GM10248 (cell line): ENCODE measurements at regions not wholly inside any gene's neighbourhood (a gene's known extent, or its start where the extent isn't known, plus 50 kb on each side); places are given as distances from the start of the nearest gene placed in this dataset.

Experiments
- CTCF ChIA-PET: fragments of 300-600 bp; sonication (Branson Sonifier 250); formaldehyde crosslinking; extraction: SDS; loops from one replicate; lab custom pipeline; 2021; ENCODE audit warnings: antibody characterized with exemption; lab: Yijun Ruan, JAX
- POLR2A ChIA-PET: fragments of 350-650 bp; sonication (Branson Sonifier 250); formaldehyde crosslinking; extraction: SDS; loops from one replicate; lab custom pipeline; 2020; ENCODE audit warnings: antibody characterized with exemption; lab: Yijun Ruan, JAX
- DNase-seq: peaks from one replicate; pipeline ENCODE4 v3.0.0; 2012; ENCODE audit errors: extremely low spot score
- CTCF ChIP-seq: IDR thresholded peaks from 2 replicates; pipeline ENCODE4 v1.5.1; 2012; ENCODE audit warnings: mild to moderate bottlenecking, low read depth; ENCODE audit errors: extremely low read depth, missing control alignments, control extremely low read depth

GRCh38 chr20:5377484-5377883 is 60.7 kb upstream of the PROKR2 start:
- TF ChIP-seq CTCF, result no peak
- no peak for DNase-seq
- ChIA-PET POLR2A (no interaction called here), CTCF (no interaction called here)

DNA sequence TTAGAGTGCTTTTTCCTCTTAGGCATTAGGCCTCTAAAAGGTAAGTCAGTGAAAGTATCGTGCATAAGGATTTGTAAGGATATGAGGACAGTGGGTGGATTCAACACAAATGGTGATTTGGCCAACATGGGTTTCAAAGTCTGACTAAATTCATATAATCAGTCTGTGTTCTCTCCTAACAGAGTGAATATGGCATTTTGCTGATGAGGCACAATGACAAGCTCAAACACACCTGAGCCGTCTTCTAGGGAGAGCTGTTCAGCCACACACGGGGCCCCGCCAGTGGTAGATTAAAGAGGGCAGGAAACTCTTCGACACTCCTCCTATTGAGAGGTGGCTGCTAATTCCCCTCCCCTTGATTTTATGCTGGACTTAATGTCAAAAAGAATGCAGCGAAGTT is 59.5 kb upstream of the PROKR2 start:
- CTCF ChIA-PET, result no interaction called here
- no peak for DNase-seq
- TF ChIP-seq CTCF, result no peak
- POLR2A ChIA-PET, result interaction anchor here (0.6 kb wide), 1 partner anchor 1248 kb away, joined by 3 read pairs; no protein-coding TSS in a partner anchor

DNA sequence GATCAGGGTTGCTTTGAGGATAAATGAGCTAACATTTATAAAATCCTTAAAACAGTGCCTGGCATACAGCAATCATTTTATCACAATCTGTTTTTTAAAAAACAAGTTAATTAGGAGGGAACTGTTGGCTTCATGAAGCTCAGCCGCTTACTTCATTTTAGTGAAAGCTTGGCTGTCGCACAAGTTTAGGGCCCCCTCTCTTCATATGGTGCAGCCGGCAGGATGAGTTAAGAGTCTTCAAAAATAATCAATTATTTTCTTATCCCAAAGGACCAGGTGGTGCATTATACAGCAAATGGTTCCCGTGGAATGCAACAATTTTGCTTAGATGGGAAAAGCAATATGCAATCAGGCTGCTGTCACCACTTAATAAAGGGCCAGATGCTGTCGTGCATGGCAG is 57.4 kb upstream of the PROKR2 start:
- no peak for TF ChIP-seq CTCF
- ChIA-PET POLR2A (no interaction called here), CTCF (no interaction called here)
- DNase-seq, result no peak

DNA sequence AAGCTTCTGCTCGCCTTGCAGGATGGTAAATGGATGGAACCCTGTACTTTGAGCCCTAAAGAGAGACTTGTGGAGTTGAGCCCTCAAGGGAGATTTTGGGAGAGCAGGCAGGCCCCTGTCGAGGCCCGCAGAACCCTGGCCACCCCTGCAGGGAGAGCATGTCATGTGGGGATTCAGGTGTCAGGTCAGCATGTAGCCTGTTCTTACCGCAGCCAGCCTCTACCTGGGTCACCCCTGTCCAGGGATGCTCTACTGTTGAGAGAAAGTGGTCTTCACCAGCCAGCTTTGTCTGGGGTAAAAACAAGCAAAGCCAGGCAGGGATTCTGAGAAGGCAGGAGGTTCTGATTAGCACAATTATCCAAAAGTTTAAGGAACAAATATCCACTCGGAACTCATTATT is 55.6 kb upstream of the PROKR2 start:
- no peak for TF ChIP-seq CTCF
- no peak for DNase-seq
- ChIA-PET POLR2A (no interaction called here), CTCF (no interaction called here)

- no peak for TF ChIP-seq CTCF
- ChIA-PET CTCF (no interaction called here), POLR2A (no interaction called here)
- no peak for DNase-seq
Observed at GRCh38 chr20:5369629-5370028, 52.9 kb upstream of the PROKR2 start.
